LNCAP (cell line): ENCODE measurements at regions not wholly inside any gene's neighbourhood (a gene's known extent, or its start where the extent isn't known, plus 50 kb on each side); places are given as distances from the start of the nearest gene placed in this dataset.

ENCODE experiments used
- TF ChIP-seq, protein P1 (sequence below): fragments of 450-650 bp; IDR thresholded peaks from 2 replicates; pipeline ENCODE4 v1.5.1; 2017; ENCODE audit warnings: mild to moderate bottlenecking

DNA sequence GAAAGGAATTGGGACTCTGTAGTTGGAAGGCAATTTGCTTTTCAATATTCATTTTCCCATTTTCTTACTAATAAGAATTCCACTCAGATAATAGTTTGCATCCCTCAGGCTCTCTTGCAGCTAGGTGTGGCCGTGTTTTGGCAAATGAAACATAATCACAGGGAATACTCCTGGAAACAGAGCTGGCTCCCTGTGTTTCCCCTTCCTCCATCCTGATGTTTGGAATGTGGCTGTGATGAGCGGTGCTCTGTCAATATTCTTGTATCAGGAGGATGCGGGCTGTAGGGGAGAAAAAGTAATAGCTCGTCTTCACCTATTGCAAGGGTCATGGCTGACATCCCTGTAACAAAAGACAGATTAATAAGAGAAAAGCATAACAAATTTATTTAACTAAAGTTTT, 271.0 kb downstream of the MYCN start:
- TF ChIP-seq, protein P1, sequence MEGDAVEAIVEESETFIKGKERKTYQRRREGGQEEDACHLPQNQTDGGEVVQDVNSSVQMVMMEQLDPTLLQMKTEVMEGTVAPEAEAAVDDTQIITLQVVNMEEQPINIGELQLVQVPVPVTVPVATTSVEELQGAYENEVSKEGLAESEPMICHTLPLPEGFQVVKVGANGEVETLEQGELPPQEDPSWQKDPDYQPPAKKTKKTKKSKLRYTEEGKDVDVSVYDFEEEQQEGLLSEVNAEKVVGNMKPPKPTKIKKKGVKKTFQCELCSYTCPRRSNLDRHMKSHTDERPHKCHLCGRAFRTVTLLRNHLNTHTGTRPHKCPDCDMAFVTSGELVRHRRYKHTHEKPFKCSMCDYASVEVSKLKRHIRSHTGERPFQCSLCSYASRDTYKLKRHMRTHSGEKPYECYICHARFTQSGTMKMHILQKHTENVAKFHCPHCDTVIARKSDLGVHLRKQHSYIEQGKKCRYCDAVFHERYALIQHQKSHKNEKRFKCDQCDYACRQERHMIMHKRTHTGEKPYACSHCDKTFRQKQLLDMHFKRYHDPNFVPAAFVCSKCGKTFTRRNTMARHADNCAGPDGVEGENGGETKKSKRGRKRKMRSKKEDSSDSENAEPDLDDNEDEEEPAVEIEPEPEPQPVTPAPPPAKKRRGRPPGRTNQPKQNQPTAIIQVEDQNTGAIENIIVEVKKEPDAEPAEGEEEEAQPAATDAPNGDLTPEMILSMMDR: no peak

- TF ChIP-seq, protein P1: no peak
Observed at GRCh38 chr2:16210841-16211240, 270.5 kb downstream of the MYCN start.

DNA sequence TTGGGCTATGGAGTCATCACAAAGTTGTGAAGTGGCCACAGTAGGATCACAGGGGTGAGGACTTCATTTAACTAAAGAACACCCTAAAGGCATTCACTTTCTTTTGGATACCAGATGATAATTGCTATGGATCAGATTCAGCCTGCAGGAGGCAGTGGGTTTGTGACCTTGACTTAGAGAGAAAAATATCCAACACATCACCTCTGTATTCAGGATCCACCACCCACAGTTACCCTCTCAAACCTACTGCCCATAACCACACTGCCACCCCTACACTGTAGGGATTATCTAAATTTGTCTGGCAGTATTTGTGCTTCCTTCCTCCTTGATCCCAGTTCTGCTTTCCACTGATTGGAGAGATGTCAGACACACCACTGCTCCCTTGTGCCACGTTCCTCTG, 269.4 kb downstream of the MYCN start:
- TF ChIP-seq, protein P1: no peak

DNA sequence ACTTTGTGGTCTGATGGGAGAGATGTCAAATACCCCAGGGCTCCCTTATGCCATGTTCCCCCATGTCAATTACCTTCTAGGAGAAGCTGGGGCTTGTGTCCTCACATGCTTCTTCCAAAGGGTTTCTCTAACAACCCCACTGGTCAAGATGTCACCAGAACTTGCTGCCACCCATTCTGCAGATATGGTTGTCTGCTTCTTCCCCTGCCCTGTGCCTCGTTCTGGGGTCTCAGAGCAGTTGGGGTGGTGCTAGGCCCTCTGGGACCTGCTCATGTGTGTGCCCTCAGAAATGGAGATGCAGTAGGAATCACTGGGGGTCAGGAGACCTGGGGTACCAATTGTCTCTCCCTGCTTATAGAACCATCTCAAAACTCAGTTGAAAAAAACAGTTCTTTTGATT, 268.6 kb downstream of the MYCN start:
- TF ChIP-seq, protein P1: no peak

- TF ChIP-seq, protein P1: no peak
Observed at GRCh38 chr2:16208241-16208797, 268.0 kb downstream of the MYCN start.

DNA sequence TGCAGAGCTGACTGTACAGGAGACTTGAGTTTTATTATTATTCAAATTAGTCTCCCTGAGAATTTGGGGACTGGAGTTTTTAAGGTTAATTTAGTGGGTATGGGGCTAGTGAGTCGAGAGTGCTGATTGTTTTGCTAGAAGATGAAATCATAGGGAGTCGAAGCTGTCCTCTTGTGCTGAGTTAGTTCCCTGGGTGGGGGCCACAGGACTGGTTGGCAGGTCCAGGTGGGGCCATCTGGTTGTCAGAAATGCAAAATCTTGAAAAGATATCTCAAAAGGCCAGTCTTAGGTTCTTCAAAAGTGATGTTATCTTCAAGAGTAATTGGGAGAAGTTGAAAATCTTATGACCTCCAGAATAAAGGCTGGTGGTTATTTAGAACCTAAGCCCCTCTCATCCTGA, 267.3 kb downstream of the MYCN start:
- TF ChIP-seq, protein P1: no peak

GRCh38 chr2:16207151-16207550, 266.8 kb downstream of the MYCN start:
- TF ChIP-seq, protein P1: no peak
